WERI-Rb-1 (cell line): ENCODE measurements at regions not wholly inside any gene's neighbourhood (a gene's known extent, or its start where the extent isn't known, plus 50 kb on each side); places are given as distances from the start of the nearest gene placed in this dataset.

ENCODE experiments used
- DNase-seq: peaks from one replicate; pipeline ENCODE4 v3.0.0-alpha.2; 2020
- H3K27ac ChIP-seq: fragments of 250-450 bp; sonication (Bioruptor Pico); 2 replicates; pipeline ENCODE4 v1.5.1; 2020; ENCODE audit warnings: mild to moderate bottlenecking, moderate library complexity
- H3K27me3 ChIP-seq: fragments of 250-450 bp; sonication (Bioruptor Pico); 2 replicates; pipeline ENCODE4 v1.5.1; 2021; ENCODE audit warnings: mild to moderate bottlenecking, low read depth, moderate library complexity; ENCODE audit not compliant: insufficient read depth, severe bottlenecking
- H3K36me3 ChIP-seq: fragments of 250-450 bp; sonication (Bioruptor Pico); 2 replicates; pipeline ENCODE4 v1.5.1; 2020; ENCODE audit warnings: mild to moderate bottlenecking, moderate library complexity
- H3K4me3 ChIP-seq: 2 replicates; pipeline ENCODE4 v1.5.1; 2011; ENCODE audit warnings: low read depth, mild to moderate bottlenecking, control low read depth, low read length
- H3K9me3 ChIP-seq: fragments of 250-450 bp; sonication (Bioruptor Pico); 2 replicates; pipeline ENCODE4 v1.5.1; 2021; ENCODE audit warnings: mild to moderate bottlenecking, moderate library complexity; ENCODE audit not compliant: severe bottlenecking
- TF ChIP-seq, protein P1 (sequence below): IDR thresholded peaks from 2 replicates; pipeline ENCODE4 v1.5.1; 2011; ENCODE audit warnings: low read depth, mild to moderate bottlenecking, control low read depth, inconsistent platforms, low read length

GRCh38 chr18:61989138-61989537 is 96.3 kb upstream of the RNF152 start:
- DNase-seq = no peak
- TF ChIP-seq, protein P1, sequence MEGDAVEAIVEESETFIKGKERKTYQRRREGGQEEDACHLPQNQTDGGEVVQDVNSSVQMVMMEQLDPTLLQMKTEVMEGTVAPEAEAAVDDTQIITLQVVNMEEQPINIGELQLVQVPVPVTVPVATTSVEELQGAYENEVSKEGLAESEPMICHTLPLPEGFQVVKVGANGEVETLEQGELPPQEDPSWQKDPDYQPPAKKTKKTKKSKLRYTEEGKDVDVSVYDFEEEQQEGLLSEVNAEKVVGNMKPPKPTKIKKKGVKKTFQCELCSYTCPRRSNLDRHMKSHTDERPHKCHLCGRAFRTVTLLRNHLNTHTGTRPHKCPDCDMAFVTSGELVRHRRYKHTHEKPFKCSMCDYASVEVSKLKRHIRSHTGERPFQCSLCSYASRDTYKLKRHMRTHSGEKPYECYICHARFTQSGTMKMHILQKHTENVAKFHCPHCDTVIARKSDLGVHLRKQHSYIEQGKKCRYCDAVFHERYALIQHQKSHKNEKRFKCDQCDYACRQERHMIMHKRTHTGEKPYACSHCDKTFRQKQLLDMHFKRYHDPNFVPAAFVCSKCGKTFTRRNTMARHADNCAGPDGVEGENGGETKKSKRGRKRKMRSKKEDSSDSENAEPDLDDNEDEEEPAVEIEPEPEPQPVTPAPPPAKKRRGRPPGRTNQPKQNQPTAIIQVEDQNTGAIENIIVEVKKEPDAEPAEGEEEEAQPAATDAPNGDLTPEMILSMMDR = no peak
- Histone ChIP-seq H3K9me3 (no peaks in the 10 kb centered on the region), H3K36me3 (no peaks in the 10 kb centered on the region), H3K27ac (no peak overlapping the region), H3K4me3 (no peak overlapping the region), H3K27me3 (no peaks in the 10 kb centered on the region)

GRCh38 chr18:61988100-61988499 is 95.3 kb upstream of the RNF152 start:
- DNase-seq = no peak

DNA sequence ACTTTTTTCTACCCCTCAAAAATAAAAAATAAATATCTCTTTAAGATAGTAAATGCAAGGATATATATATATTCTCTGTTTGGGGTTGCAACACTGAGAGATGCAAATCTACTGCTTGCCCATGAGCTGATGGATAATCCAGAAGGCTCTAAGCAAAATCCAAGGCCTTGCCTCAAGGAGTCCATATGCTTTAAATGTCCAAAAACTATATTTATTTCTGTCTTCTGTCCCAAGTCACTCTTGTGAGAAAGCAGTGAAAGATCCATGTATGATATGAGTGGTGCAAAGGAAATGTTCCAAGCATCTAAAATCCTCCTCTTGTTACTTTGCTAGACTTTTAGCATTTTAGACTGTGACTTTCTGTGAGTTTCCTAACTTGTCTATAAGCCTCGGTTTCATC is 92.9 kb upstream of the RNF152 start:
- Histone ChIP-seq H3K4me3 (no peak overlapping the region), H3K27me3 (no peaks in the 10 kb centered on the region), H3K27ac (no peak overlapping the region), H3K36me3 (no peaks in the 10 kb centered on the region), H3K9me3 (no peaks in the 10 kb centered on the region)
- no peak for DNase-seq
- TF ChIP-seq, protein P1 = no peak

More at GRCh38 chr18:61988100-61988499, 95.3 kb upstream of the RNF152 start:
- Histone ChIP-seq H3K36me3 (no peaks in the 10 kb centered on the region), H3K4me3 (no peak overlapping the region), H3K9me3 (no peaks in the 10 kb centered on the region), H3K27ac (no peak overlapping the region), H3K27me3 (no peaks in the 10 kb centered on the region)
- TF ChIP-seq, protein P1 = no peak

DNA sequence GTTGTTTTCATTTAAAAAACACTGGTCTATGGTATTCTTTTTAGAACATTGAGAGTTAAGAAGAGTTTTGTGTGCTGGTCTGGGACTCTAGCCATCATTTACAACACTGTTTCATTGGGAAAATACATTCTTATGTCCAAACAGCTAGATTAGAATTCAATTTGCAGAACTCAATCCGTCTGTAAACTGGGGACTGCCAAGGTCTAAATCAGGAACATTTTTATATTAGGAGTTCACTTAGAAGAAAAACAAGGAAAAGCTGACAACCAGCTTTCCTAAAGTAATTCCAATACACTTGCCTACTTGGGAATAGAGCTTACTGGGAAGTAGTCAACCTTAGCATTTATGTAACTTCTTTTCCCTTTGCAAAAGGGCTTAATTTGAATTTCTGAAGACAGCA is 91.5 kb upstream of the RNF152 start:
- DNase-seq = no peak
- TF ChIP-seq, protein P1 = no peak
- Histone ChIP-seq H3K4me3 (no peak overlapping the region), H3K9me3 (no peaks in the 10 kb centered on the region), H3K36me3 (no peaks in the 10 kb centered on the region), H3K27me3 (no peaks in the 10 kb centered on the region), H3K27ac (no peak overlapping the region)

DNA sequence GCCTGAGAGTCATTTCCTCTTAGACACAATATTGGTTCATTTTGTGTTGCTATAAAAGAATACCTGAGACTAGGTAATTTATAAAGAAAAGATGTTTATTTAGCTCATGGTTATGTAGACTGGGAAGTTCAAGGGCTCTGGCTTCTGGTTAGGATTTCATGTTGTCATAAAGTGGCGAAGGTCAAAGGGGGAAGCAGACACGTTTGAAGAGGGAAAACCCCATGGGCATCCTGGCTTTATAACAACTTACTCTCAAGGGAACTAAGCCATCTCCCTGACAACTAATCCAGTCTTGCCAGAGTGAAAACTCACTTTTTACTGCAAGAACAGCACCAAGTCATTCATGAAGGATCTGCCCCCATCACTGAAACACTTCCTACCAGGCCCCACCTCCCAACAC is 89.7 kb upstream of the RNF152 start:
- H3K4me3 ChIP-seq = no peak overlapping the region
- H3K9me3 ChIP-seq = no peaks in the 10 kb centered on the region
- no peak overlapping the region for H3K27ac ChIP-seq
- DNase-seq = no peak
- no peaks in the 10 kb centered on the region for H3K36me3 ChIP-seq
- H3K27me3 ChIP-seq = no peaks in the 10 kb centered on the region
- TF ChIP-seq, protein P1 = no peak

DNA sequence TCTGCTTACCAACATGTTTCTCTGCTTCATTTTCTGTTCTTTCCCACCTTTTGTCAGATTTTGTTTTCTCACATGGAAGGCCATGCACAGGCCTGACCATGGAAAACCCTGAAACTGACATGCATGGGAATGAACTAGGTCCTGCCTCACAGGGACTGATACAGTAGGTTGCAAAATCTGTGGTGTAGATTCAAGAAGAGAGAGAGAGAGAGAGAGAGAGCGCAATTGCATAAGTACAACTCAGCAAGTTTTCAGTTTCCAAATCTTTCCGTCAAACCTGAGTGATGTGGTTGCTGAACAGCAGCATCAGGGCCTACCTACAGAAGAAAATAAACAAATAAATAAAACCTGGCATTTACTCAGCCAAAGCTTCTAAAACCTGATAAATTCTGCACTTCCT is 87.5 kb upstream of the RNF152 start:
- no peak for DNase-seq
- TF ChIP-seq, protein P1 = no peak
- no peak overlapping the region for H3K27ac ChIP-seq
- no peaks in the 10 kb centered on the region for H3K27me3 ChIP-seq
- H3K9me3 ChIP-seq = no peaks in the 10 kb centered on the region
- H3K4me3 ChIP-seq = no peak overlapping the region
- H3K36me3 ChIP-seq = no peaks in the 10 kb centered on the region
